ENCODE measurements at regions not wholly inside any gene's neighbourhood (a gene's known extent, or its start where the extent isn't known, plus 50 kb on each side); places are given as distances from the start of the nearest gene placed in this dataset.

GRCh38 chr7:46628389-46628788 is 707.3 kb upstream of the IGFBP3 start:
- H3K9me3 ChIP-seq (ENCODE audit: low read depth), result no peaks in the 10 kb centered on the region
- no peak overlapping the region for H3K9ac ChIP-seq
- H2AFZ ChIP-seq (replicated peaks), result no peak overlapping the region
- no peaks in the 10 kb centered on the region for H3K27me3 ChIP-seq
- no peaks in the 10 kb centered on the region for H3K4me1 Mint-ChIP-seq
- no peaks in the 10 kb centered on the region for H3K4me1 ChIP-seq
- no peaks in the 10 kb centered on the region for H3F3A ChIP-seq (ENCODE audit: low read depth)
- TF ChIP-seq EZH2phosphoT487 (IDR thresholded peaks at IDR 0.05) (no peak), EZH2 (IDR thresholded peaks at IDR 0.05) (no peak), CTCF (IDR thresholded peaks at IDR 0.05) (no peak)
- H3K36me3 ChIP-seq, result no peaks in the 10 kb centered on the region
- no peaks in the 10 kb centered on the region for H3K79me2 ChIP-seq (ENCODE audit: low read depth)
- no peaks in the 10 kb centered on the region for H4K20me1 ChIP-seq (ENCODE audit: low read depth)
- no peak overlapping the region for H3K27ac Mint-ChIP-seq
- no peak overlapping the region for H3K4me3 ChIP-seq
- no peaks in the 10 kb centered on the region for H3K27me3 Mint-ChIP-seq (ENCODE audit: insufficient read depth, low read depth)
- no peaks in the 10 kb centered on the region for H3K9me3 Mint-ChIP-seq
- no peak overlapping the region for H3K4me2 ChIP-seq
- DNase-seq (ENCODE audit: low spot score), result no peak
- H3K27ac ChIP-seq, result no peak overlapping the region
- H3K4me3 Mint-ChIP-seq, result no peak overlapping the region
- no peaks in the 10 kb centered on the region for H3K36me3 Mint-ChIP-seq

DNA sequence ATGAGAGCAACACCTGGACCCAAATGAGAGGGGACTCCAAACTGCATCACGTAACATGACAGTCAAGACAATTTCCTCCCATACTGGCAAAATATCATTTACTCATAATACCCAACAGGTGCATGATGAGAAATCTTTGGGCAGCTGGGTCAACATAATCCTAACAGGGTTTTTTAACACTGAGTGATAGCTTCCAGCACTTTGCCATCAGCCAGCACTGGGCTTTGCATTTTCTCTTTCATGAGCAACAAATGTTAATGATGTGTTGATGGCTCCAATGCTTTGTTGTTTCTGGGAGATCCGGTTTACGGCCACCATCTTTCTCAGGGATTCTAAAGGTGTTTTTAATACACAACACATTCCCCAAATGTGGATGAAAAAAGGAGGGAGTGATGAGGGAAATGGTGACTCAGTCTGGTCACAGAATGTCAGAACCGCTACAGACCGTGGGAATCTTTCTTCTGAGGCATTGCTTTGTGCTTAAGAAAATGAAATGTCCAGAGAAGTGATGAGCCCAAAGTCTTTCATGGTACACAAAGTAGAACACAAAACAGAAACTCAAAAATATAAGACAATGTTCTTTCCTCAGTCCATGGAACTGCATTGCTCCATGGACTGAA is 705.7 kb upstream of the IGFBP3 start:
- no peaks in the 10 kb centered on the region for H3K36me3 Mint-ChIP-seq
- H2AFZ ChIP-seq (replicated peaks), result no peak overlapping the region
- no peaks in the 10 kb centered on the region for H3K27me3 ChIP-seq
- no peak for DNase-seq (ENCODE audit: low spot score)
- H3K4me1 Mint-ChIP-seq, result no peaks in the 10 kb centered on the region
- H3K36me3 ChIP-seq, result no peaks in the 10 kb centered on the region
- no peaks in the 10 kb centered on the region for H3K79me2 ChIP-seq (ENCODE audit: low read depth)
- H3K27ac Mint-ChIP-seq, result no peak overlapping the region
- H3F3A ChIP-seq (ENCODE audit: low read depth), result no peaks in the 10 kb centered on the region
- H3K27me3 Mint-ChIP-seq (ENCODE audit: insufficient read depth, low read depth), result no peaks in the 10 kb centered on the region
- no peaks in the 10 kb centered on the region for H4K20me1 ChIP-seq (ENCODE audit: low read depth)
- no peak overlapping the region for H3K4me2 ChIP-seq
- no peak overlapping the region for H3K27ac ChIP-seq
- H3K4me1 ChIP-seq, result no peaks in the 10 kb centered on the region
- no peak overlapping the region for H3K4me3 Mint-ChIP-seq
- H3K4me3 ChIP-seq, result no peak overlapping the region
- H3K9me3 Mint-ChIP-seq, result no peaks in the 10 kb centered on the region
- TF ChIP-seq EZH2phosphoT487 (IDR thresholded peaks at IDR 0.05), result no peak
- no peak for TF ChIP-seq EZH2 (IDR thresholded peaks at IDR 0.05)
- no peak for TF ChIP-seq CTCF (IDR thresholded peaks at IDR 0.05)
- H3K9ac ChIP-seq, result no peak overlapping the region
- H3K9me3 ChIP-seq (ENCODE audit: low read depth), result no peaks in the 10 kb centered on the region

DNA sequence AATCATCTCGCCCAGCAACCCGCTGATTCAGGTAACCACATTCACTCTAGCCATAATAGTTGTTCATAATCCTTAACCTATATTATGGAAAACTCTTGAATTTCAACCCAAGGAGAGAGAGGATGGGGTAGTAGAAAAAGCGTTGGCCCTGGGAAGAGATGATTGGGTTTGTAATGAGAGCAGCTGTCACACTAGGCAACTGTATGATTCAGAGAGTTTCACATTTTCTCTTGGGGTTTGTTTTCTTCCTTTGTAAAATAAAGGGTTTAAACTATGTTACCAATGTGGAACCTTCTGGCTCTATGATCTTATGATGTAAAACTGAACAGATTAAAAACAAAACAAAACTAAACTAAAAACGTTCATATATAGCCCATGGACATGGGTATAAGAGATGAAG is 705.2 kb upstream of the IGFBP3 start:
- H3K9ac ChIP-seq, result no peak overlapping the region
- DNase-seq (ENCODE audit: low spot score), result no peak
- H3K9me3 ChIP-seq (ENCODE audit: low read depth), result no peaks in the 10 kb centered on the region
- H3K4me3 Mint-ChIP-seq, result no peak overlapping the region
- H3K36me3 ChIP-seq, result no peaks in the 10 kb centered on the region
- no peaks in the 10 kb centered on the region for H3K4me1 ChIP-seq
- no peak overlapping the region for H3K4me2 ChIP-seq
- no peak overlapping the region for H3K4me3 ChIP-seq
- no peak overlapping the region for H3K27ac Mint-ChIP-seq
- no peaks in the 10 kb centered on the region for H3K79me2 ChIP-seq (ENCODE audit: low read depth)
- H3K27me3 Mint-ChIP-seq (ENCODE audit: insufficient read depth, low read depth), result no peaks in the 10 kb centered on the region
- H2AFZ ChIP-seq (replicated peaks), result no peak overlapping the region
- H3K9me3 Mint-ChIP-seq, result no peaks in the 10 kb centered on the region
- no peaks in the 10 kb centered on the region for H3K4me1 Mint-ChIP-seq
- H3K27me3 ChIP-seq, result no peaks in the 10 kb centered on the region
- no peaks in the 10 kb centered on the region for H3K36me3 Mint-ChIP-seq
- no peaks in the 10 kb centered on the region for H4K20me1 ChIP-seq (ENCODE audit: low read depth)
- no peak overlapping the region for H3K27ac ChIP-seq
- no peaks in the 10 kb centered on the region for H3F3A ChIP-seq (ENCODE audit: low read depth)
- TF ChIP-seq EZH2phosphoT487 (IDR thresholded peaks at IDR 0.05) (no peak), EZH2 (IDR thresholded peaks at IDR 0.05) (no peak), CTCF (IDR thresholded peaks at IDR 0.05) (no peak)
